OCI-LY3 (cell line): ENCODE measurements at regions not wholly inside any gene's neighbourhood (a gene's known extent, or its start where the extent isn't known, plus 50 kb on each side); places are given as distances from the start of the nearest gene placed in this dataset.
"Not testable (repeated sequence)": the region's sequence is repeated elsewhere in the genome, so short reads cannot be mapped to it uniquely, and the experiment has no call there.

Experiments
- H2AFZ ChIP-seq: fragments of 200-600, 300-600 bp; shearing (Covaris generic); 2 replicates; pipeline ENCODE4 v1.6.0; 2014; ENCODE audit warnings: antibody characterized with exemption, low read depth, low read length
- H3K27ac ChIP-seq: fragments of 200-600, 300-600 bp; sonication (generic); 2 replicates; pipeline ENCODE4 v1.5.1; 2014; ENCODE audit warnings: mild to moderate bottlenecking, low read length, moderate library complexity, mixed read lengths
- H3K27me3 ChIP-seq: fragments of 200-600, 300-600 bp; sonication (generic); 2 replicates; pipeline ENCODE4 v1.6.1; 2014; ENCODE audit warnings: low read depth, low read length, mixed read lengths
- H3K36me3 ChIP-seq: fragments of 200-600, 300-600 bp; sonication (generic); replicated peaks from 2 replicates; pipeline ENCODE3; 2014; ENCODE audit warnings: low read depth, low read length, mixed read lengths
- H3K4me1 ChIP-seq: fragments of 300-600, 200-600 bp; sonication (generic); 2 replicates; pipeline ENCODE4 v1.6.1; 2014; ENCODE audit warnings: low read length, mixed read lengths
- H3K4me2 ChIP-seq: fragments of 200-600, 300-600 bp; sonication (generic); 2 replicates; pipeline ENCODE4 v1.6.1; 2014; ENCODE audit warnings: low read length, mixed read lengths
- H3K4me3 ChIP-seq: fragments of 300-600, 200-600 bp; sonication (generic); 2 replicates; pipeline ENCODE4 v1.5.1; 2014; ENCODE audit warnings: antibody characterized with exemption, mild to moderate bottlenecking, low read length, moderate library complexity
- H3K79me2 ChIP-seq: fragments of 300-600, 200-600 bp; shearing (Covaris generic); 2 replicates; pipeline ENCODE4 v1.6.1; 2014; ENCODE audit warnings: mild to moderate bottlenecking, low read length, mixed read lengths
- H3K9ac ChIP-seq: fragments of 300-600, 200-600 bp; shearing (Covaris generic); 2 replicates; pipeline ENCODE4 v1.6.0; 2014; ENCODE audit warnings: mild to moderate bottlenecking, low read length, moderate library complexity
- H3K9me3 ChIP-seq: fragments of 200-600, 300-600 bp; shearing (Covaris generic); 2 replicates; pipeline ENCODE4 v1.6.1; 2014; ENCODE audit warnings: low read length, mixed read lengths; ENCODE audit not compliant: insufficient read depth
- H4K20me1 ChIP-seq: fragments of 200-600, 300-600 bp; sonication (generic); 2 replicates; pipeline ENCODE4 v1.6.1; 2016; ENCODE audit warnings: low read length, mixed read lengths; ENCODE audit not compliant: insufficient read depth
- EZH2phosphoT487 ChIP-seq: fragments of 200-600 bp; shearing (Covaris generic); IDR thresholded peaks from 2 replicates; pipeline ENCODE4 v1.6.1; 2018; ENCODE audit warnings: antibody characterized with exemption, mixed run types, low read depth
- TF ChIP-seq, protein P1 (sequence below): fragments of 200-600, 300-600 bp; sonication (generic); IDR thresholded peaks from 2 replicates; pipeline ENCODE4 v1.5.1; 2014; ENCODE audit warnings: antibody characterized with exemption, low read length, low read depth

- no peak overlapping the region for H2AFZ ChIP-seq
- no peaks in the 10 kb centered on the region for H3K79me2 ChIP-seq
- TF ChIP-seq, protein P1, sequence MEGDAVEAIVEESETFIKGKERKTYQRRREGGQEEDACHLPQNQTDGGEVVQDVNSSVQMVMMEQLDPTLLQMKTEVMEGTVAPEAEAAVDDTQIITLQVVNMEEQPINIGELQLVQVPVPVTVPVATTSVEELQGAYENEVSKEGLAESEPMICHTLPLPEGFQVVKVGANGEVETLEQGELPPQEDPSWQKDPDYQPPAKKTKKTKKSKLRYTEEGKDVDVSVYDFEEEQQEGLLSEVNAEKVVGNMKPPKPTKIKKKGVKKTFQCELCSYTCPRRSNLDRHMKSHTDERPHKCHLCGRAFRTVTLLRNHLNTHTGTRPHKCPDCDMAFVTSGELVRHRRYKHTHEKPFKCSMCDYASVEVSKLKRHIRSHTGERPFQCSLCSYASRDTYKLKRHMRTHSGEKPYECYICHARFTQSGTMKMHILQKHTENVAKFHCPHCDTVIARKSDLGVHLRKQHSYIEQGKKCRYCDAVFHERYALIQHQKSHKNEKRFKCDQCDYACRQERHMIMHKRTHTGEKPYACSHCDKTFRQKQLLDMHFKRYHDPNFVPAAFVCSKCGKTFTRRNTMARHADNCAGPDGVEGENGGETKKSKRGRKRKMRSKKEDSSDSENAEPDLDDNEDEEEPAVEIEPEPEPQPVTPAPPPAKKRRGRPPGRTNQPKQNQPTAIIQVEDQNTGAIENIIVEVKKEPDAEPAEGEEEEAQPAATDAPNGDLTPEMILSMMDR: no peak
- TF ChIP-seq EZH2phosphoT487: no peak
- no peaks in the 10 kb centered on the region; the same call in 1 of the 2 replicates for H4K20me1 ChIP-seq
- no peak overlapping the region for H3K4me3 ChIP-seq
- H3K9me3 ChIP-seq: no peaks in the 10 kb centered on the region
- no peaks in the 10 kb centered on the region for H3K36me3 ChIP-seq
- no peak overlapping the region for H3K27ac ChIP-seq
- H3K4me1 ChIP-seq: no peaks in the 10 kb centered on the region
- H3K4me2 ChIP-seq: no peak overlapping the region
- H3K9ac ChIP-seq: no peak overlapping the region
- no peaks in the 10 kb centered on the region for H3K27me3 ChIP-seq
Measured at GRCh38 chr14:28243600-28243999, 523.0 kb upstream of the FOXG1 start.

DNA sequence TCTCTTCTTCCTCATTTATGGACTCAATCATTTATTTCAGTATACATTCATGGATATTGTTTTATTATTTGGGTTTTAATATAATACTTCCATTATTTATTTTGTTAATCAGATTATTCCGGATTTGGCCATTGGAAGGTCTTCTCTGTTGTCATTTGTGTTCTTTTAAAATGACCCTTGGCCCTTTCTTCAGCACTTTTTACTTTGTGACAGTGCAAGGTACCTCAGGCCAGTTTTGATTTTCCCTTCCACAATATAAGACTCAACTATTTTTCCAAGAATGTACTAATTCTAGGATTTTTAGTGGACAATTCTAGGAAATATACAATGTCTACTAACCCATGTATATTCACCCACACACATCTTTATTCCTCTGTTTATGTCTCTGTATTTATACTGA, 521.4 kb upstream of the FOXG1 start:
- H3K36me3 ChIP-seq: no peaks in the 10 kb centered on the region
- H3K27me3 ChIP-seq: no peaks in the 10 kb centered on the region
- H4K20me1 ChIP-seq: no peaks in the 10 kb centered on the region; the same call in 1 of the 2 replicates
- no peaks in the 10 kb centered on the region for H3K79me2 ChIP-seq
- H3K4me3 ChIP-seq: no peak overlapping the region
- H3K9me3 ChIP-seq: no peaks in the 10 kb centered on the region
- H3K27ac ChIP-seq: no peak overlapping the region
- no peak for TF ChIP-seq EZH2phosphoT487
- TF ChIP-seq, protein P1: no peak
- H3K4me2 ChIP-seq: no peak overlapping the region
- H3K9ac ChIP-seq: no peak overlapping the region
- H2AFZ ChIP-seq: no peak overlapping the region
- no peaks in the 10 kb centered on the region for H3K4me1 ChIP-seq

DNA sequence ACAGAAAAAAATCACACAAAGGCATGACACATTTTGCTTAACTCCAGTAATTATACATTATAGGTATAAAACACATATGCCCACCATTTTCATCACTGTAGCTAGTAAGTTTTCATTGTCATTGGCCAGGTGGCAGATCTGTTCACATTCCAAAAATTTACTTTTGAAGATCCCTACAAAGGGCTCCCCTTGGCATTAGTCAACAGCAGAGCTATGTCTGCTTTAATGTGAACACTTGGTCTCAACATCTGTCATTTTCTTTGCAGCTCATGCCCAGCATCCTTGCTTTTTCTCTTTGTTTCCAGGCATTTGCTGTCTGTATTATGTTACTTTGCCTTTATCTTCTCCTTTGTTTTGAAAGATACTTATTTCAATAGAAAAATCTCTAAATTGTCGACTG, 519.1 kb upstream of the FOXG1 start:
- Histone ChIP-seq H3K4me1 (no peaks in the 10 kb centered on the region), H3K27ac (no peak overlapping the region), H4K20me1 (no peaks in the 10 kb centered on the region), H2AFZ (no peak overlapping the region), H3K4me2 (no peak overlapping the region), H3K36me3 (no peaks in the 10 kb centered on the region), H3K9ac (no peak overlapping the region), H3K4me3 (no peak overlapping the region), H3K9me3 (no peaks in the 10 kb centered on the region), H3K27me3 (no peaks in the 10 kb centered on the region), H3K79me2 (no peaks in the 10 kb centered on the region)
- TF ChIP-seq, protein P1: no peak
- TF ChIP-seq EZH2phosphoT487: no peak

DNA sequence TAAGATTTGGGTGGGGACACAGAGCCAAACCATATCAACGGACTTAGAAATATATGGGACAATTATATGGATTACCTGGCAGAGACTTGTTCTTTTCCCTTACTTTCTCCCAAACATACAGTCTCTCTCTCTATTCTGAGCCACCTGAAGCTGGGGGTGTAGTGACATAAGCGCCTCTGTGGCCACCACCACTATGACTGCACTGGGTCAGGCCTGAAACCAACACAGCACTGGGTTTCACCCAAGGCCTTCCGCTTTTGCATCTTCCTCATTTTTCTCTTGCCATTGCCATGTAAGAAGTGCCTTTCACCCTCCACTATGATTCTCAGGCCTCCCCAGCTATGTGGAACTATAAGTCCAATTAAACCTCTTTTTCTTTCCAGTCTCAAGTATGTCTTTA, 514.5 kb upstream of the FOXG1 start:
- H3K4me2 ChIP-seq, H3K9ac ChIP-seq, H2AFZ ChIP-seq, H3K27ac ChIP-seq, H4K20me1 ChIP-seq, H3K27me3 ChIP-seq, H3K4me3 ChIP-seq, H3K79me2 ChIP-seq, H3K36me3 ChIP-seq, H3K9me3 ChIP-seq, H3K4me1 ChIP-seq: not testable (repeated sequence)

DNA sequence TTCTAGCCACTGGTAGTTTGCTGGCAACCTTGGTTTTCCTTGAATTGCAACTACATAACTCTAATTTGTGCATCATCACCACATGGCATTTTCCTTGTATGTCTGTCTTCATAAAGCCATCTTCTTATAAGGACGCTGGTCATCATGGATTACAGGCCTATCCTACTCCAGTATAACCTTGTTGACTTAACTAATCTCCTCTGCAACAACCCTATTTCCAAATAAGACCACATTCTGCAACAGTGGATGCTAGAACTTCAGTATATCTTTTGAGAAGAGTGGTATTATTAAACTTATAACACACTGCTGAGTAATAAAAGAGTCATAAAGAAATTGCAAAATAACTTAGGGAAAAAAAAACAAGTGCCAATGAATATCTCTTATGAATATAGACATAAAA, 511.8 kb upstream of the FOXG1 start:
- Histone ChIP-seq H3K79me2 (no peaks in the 10 kb centered on the region), H3K27me3 (no peaks in the 10 kb centered on the region), H3K36me3 (no peaks in the 10 kb centered on the region), H3K9ac (no peak overlapping the region), H3K4me1 (no peaks in the 10 kb centered on the region), H3K4me2 (no peak overlapping the region), H3K9me3 (no peaks in the 10 kb centered on the region), H4K20me1 (no peaks in the 10 kb centered on the region), H3K4me3 (no peak overlapping the region), H2AFZ (no peak overlapping the region), H3K27ac (no peak overlapping the region)
- TF ChIP-seq, protein P1: no peak
- TF ChIP-seq EZH2phosphoT487: no peak
